MM.1S (cell line): ENCODE measurements at regions not wholly inside any gene's neighbourhood (a gene's known extent, or its start where the extent isn't known, plus 50 kb on each side); places are given as distances from the start of the nearest gene placed in this dataset.

Source experiments
- DNase-seq: peaks from one replicate; pipeline ENCODE4 v3.0.0-alpha.2; 2015
- H2AFZ ChIP-seq: fragments of 300-600 bp; sonication (generic); 2 replicates; pipeline ENCODE4 v1.6.0; 2016; ENCODE audit warnings: antibody characterized with exemption, low read length
- H3F3A ChIP-seq: fragments of 300-600 bp; sonication (generic); 2 replicates; pipeline ENCODE4 v1.6.1; 2016; ENCODE audit warnings: mild to moderate bottlenecking, antibody characterized with exemption, low read length, moderate library complexity, mixed read lengths; ENCODE audit not compliant: insufficient read depth
- H3K27ac ChIP-seq: fragments of 300-600 bp; sonication (generic); 2 replicates; pipeline ENCODE4 v1.5.1; 2016; ENCODE audit warnings: mild to moderate bottlenecking, low read length
- H3K27me3 ChIP-seq: fragments of 300-600 bp; sonication (generic); replicated peaks from 2 replicates; pipeline ENCODE4 v1.6.0; 2016; ENCODE audit warnings: low read length; ENCODE audit not compliant: insufficient read depth
- H3K36me3 ChIP-seq: fragments of 300-600 bp; sonication (generic); replicated peaks from 2 replicates; pipeline ENCODE4 v1.6.1; 2016; ENCODE audit warnings: mild to moderate bottlenecking, low read length, mixed read lengths; ENCODE audit not compliant: insufficient read depth
- H3K4me1 ChIP-seq: fragments of 300-600 bp; sonication (generic); 2 replicates; pipeline ENCODE4 v1.6.1; 2016; ENCODE audit warnings: low read length, mixed read lengths
- H3K4me2 ChIP-seq: fragments of 300-600 bp; sonication (generic); 2 replicates; pipeline ENCODE4 v1.6.0; 2016; ENCODE audit warnings: low read depth, low read length
- H3K4me3 ChIP-seq: fragments of 300-600 bp; sonication (generic); 2 replicates; pipeline ENCODE4 v1.5.1; 2016; ENCODE audit warnings: low read length, mixed read lengths
- H3K79me2 ChIP-seq: fragments of 300-600 bp; sonication (generic); 2 replicates; pipeline ENCODE4 v1.6.1; 2016; ENCODE audit warnings: mixed run types, low read length, mixed read lengths
- H3K9ac ChIP-seq: fragments of 300-600 bp; sonication (generic); 2 replicates; pipeline ENCODE4 v1.6.1; 2016; ENCODE audit warnings: low read length, mixed read lengths
- H3K9me2 ChIP-seq: fragments of 300-600 bp; sonication (generic); replicated peaks from 2 replicates; pipeline ENCODE4 v1.6.1; 2016; ENCODE audit warnings: mild to moderate bottlenecking, low read length, mixed read lengths; ENCODE audit not compliant: insufficient read depth
- H3K9me3 ChIP-seq: fragments of 300-600 bp; sonication (generic); replicated peaks from 2 replicates; pipeline ENCODE4 v1.6.1; 2016; ENCODE audit warnings: mild to moderate bottlenecking, low read length, mixed read lengths; ENCODE audit not compliant: insufficient read depth
- H4K20me1 ChIP-seq: fragments of 300-600 bp; sonication (generic); 2 replicates; pipeline ENCODE4 v1.6.1; 2016; ENCODE audit warnings: mild to moderate bottlenecking, low read length, moderate library complexity, mixed read lengths; ENCODE audit not compliant: insufficient read depth
- EZH2 ChIP-seq: fragments of 300-600 bp; sonication (generic); optimal IDR thresholded peaks from 2 replicates; pipeline ENCODE3; 2017; ENCODE audit warnings: low read depth, mild to moderate bottlenecking, antibody characterized with exemption, low read length, mixed read lengths
- EZH2phosphoT487 ChIP-seq: fragments of 300-600 bp; sonication (generic); IDR thresholded peaks from 2 replicates; pipeline ENCODE4 v1.6.1; 2018; ENCODE audit warnings: antibody characterized with exemption, low read length
- TF ChIP-seq, protein P1 (sequence below): fragments of 300-600 bp; sonication (generic); IDR thresholded peaks from 2 replicates; pipeline ENCODE4 v1.5.1; 2016; ENCODE audit warnings: antibody characterized with exemption, low read length, mixed read lengths

DNA sequence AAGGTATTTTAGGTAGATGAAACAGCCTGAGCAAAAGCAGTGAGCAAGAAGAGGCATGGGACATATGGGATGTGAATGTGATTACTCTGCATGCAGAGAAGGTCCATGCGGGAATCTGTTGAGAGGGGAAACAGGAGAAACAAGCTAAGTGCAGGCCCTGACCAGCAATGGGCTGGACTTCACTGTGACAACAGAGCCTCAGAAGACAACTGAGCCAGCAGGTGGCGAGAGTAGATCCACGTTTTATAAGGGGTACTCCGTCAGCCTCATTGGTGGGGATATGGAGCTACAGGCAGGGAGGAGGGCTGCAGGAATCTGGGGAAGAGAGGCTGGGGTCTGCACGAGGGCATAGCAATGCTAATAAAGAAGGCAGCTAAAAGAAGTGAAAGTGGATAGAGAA lies 405.9 kb upstream of the LMCD1 start:
- Histone ChIP-seq H3K4me3 (no peak overlapping the region), H3K79me2 (no peaks in the 10 kb centered on the region), H3K9me2 (no peaks in the 10 kb centered on the region), H3K27ac (no peak overlapping the region), H3K4me2 (no peak overlapping the region), H3K27me3 (no peaks in the 10 kb centered on the region), H4K20me1 (no peaks in the 10 kb centered on the region), H3K9me3 (no peaks in the 10 kb centered on the region), H3K4me1 (no peaks in the 10 kb centered on the region), H3K9ac (no peak overlapping the region), H3K36me3 (no peaks in the 10 kb centered on the region), H2AFZ (no peak overlapping the region), H3F3A (no peaks in the 10 kb centered on the region)
- TF ChIP-seq, protein P1, sequence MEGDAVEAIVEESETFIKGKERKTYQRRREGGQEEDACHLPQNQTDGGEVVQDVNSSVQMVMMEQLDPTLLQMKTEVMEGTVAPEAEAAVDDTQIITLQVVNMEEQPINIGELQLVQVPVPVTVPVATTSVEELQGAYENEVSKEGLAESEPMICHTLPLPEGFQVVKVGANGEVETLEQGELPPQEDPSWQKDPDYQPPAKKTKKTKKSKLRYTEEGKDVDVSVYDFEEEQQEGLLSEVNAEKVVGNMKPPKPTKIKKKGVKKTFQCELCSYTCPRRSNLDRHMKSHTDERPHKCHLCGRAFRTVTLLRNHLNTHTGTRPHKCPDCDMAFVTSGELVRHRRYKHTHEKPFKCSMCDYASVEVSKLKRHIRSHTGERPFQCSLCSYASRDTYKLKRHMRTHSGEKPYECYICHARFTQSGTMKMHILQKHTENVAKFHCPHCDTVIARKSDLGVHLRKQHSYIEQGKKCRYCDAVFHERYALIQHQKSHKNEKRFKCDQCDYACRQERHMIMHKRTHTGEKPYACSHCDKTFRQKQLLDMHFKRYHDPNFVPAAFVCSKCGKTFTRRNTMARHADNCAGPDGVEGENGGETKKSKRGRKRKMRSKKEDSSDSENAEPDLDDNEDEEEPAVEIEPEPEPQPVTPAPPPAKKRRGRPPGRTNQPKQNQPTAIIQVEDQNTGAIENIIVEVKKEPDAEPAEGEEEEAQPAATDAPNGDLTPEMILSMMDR, result no peak
- no peak for TF ChIP-seq EZH2
- TF ChIP-seq EZH2phosphoT487, result no peak
- no peak for DNase-seq

- H3K4me3 ChIP-seq, result no peak overlapping the region
- H3K27ac ChIP-seq, result no peak overlapping the region
- H3K36me3 ChIP-seq, result no peaks in the 10 kb centered on the region
- H4K20me1 ChIP-seq, result no peaks in the 10 kb centered on the region
- H3K4me1 ChIP-seq, result no peaks in the 10 kb centered on the region
- no peaks in the 10 kb centered on the region for H3F3A ChIP-seq
- DNase-seq, result no peak
- no peak overlapping the region for H2AFZ ChIP-seq
- H3K9me2 ChIP-seq, result no peaks in the 10 kb centered on the region
- H3K79me2 ChIP-seq, result no peaks in the 10 kb centered on the region
- no peaks in the 10 kb centered on the region for H3K27me3 ChIP-seq
- H3K4me2 ChIP-seq, result no peak overlapping the region
- H3K9me3 ChIP-seq, result no peaks in the 10 kb centered on the region
- H3K9ac ChIP-seq, result no peak overlapping the region
- TF ChIP-seq, protein P1, result no peak
- TF ChIP-seq EZH2 (no peak), EZH2phosphoT487 (no peak)
These were observed 403.9 kb upstream of the LMCD1 start for GRCh38 chr3:8097690-8098089.

DNA sequence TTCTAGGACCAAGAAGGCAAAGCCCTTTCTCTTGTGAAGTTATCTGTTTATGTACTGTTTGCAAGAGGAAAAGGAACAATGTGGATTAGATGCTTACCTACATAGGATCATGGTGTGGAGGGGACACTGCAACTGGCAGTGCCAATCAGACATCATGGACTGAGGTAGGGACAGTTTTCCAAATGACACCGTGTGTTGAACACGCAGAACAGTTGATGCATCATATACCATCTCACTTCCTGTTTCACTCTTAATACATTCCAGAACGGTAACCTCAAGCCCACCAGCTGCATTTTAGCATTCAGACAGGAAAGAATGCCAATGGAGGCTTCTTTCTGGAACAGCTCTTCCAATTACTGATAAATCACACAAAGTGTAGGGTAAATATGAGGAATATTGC lies 397.7 kb upstream of the LMCD1 start:
- Histone ChIP-seq H3K36me3 (no peaks in the 10 kb centered on the region), H3K9ac (no peak overlapping the region), H3K4me3 (no peak overlapping the region), H3K79me2 (no peaks in the 10 kb centered on the region), H2AFZ (no peak overlapping the region), H3K9me2 (no peaks in the 10 kb centered on the region), H3K4me2 (no peak overlapping the region), H3F3A (no peaks in the 10 kb centered on the region), H3K9me3 (no peaks in the 10 kb centered on the region), H3K27me3 (no peaks in the 10 kb centered on the region), H4K20me1 (no peaks in the 10 kb centered on the region), H3K4me1 (no peaks in the 10 kb centered on the region), H3K27ac (no peak overlapping the region)
- no peak for TF ChIP-seq EZH2phosphoT487
- no peak for DNase-seq

GRCh38 chr3:8106921-8107320 lies 394.7 kb upstream of the LMCD1 start:
- TF ChIP-seq, protein P1, result no peak
- TF ChIP-seq EZH2phosphoT487, result no peak
- TF ChIP-seq EZH2, result no peak
- Histone ChIP-seq H3K4me3 (no peak overlapping the region), H3K79me2 (no peaks in the 10 kb centered on the region), H3K4me1 (no peaks in the 10 kb centered on the region), H3K4me2 (no peak overlapping the region), H3K36me3 (no peaks in the 10 kb centered on the region), H3K9me2 (no peaks in the 10 kb centered on the region), H3K9ac (no peak overlapping the region), H4K20me1 (no peaks in the 10 kb centered on the region), H3F3A (no peaks in the 10 kb centered on the region), H3K9me3 (no peaks in the 10 kb centered on the region), H3K27ac (no peak overlapping the region), H3K27me3 (no peaks in the 10 kb centered on the region), H2AFZ (no peak overlapping the region)
- DNase-seq, result no peak
